NCI-H2029 (cell line): ENCODE measurements at regions not wholly inside any gene's neighbourhood (a gene's known extent, or its start where the extent isn't known, plus 50 kb on each side); places are given as distances from the start of the nearest gene placed in this dataset.
"Not testable (repeated sequence)": the region's sequence is repeated elsewhere in the genome, so short reads cannot be mapped to it uniquely, and the experiment has no call there.

Experiments
- DNase-seq: peaks from one replicate; lab custom pipeline; 2025; lab: John Stamatoyannopoulos, UW

DNA sequence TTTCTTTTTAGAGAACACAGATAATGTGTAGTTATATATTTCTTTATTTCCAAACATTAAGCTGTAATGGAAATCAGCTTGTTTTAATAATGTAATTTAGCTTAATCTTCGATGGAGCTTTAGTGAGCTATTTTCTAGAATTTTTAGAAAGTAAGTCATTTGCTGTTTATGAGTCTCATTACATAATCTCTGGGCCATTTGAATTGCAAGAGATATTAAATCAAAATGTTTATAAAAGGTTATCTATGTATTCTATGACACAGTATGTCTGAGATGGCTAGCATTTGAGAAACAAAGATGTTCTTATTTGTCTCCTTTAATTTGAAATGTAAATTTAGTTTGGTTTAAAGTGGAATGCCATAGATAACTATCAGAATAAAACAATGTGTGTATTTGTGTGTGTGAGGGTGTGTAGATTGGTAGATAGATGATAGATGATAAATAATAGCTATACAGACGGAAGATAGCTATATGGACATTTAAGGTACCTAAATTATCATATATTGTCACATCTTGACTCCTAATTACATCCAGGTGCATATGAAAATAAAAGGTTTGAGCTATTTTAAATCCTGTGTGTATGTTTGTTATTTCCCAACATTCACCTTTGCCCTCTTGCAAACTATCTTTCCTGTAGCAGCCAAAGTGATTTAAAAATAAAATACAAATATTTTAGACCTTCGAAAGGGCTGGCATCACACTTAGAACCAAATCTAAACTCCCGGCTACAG, 478.0 kb upstream of the KLF6 start:
- no peak for DNase-seq

- no peak for DNase-seq
These were observed 477.4 kb upstream of the KLF6 start for GRCh38 chr10:4262449-4262848.

GRCh38 chr10:4260483-4261124, 475.6 kb upstream of the KLF6 start:
- DNase-seq = no peak

- DNase-seq = no peak
These were observed 473.0 kb upstream of the KLF6 start for GRCh38 chr10:4257939-4258465.

DNA sequence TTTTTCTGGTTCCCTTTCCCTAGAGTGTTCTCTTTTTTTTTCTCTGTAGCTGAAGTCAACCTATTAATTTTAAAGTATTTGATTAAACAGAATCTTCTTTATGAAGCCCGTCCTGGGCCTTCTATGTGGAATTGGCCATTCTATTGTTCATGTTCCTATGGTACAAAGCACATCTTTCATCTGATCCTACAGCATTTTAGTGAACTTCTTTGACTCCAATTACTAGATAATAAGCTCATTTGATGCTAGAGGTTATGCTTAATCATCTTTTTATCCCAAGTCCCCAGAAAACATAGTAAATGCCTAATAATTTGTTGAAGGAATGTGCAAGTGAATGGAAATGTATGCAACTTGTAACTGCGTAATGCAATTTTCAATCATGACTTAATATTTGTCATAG, 472.0 kb upstream of the KLF6 start:
- DNase-seq = no peak

GRCh38 chr10:4255751-4256150, 470.7 kb upstream of the KLF6 start:
- no peak for DNase-seq

- DNase-seq = no peak
These were observed 469.3 kb upstream of the KLF6 start for GRCh38 chr10:4254101-4254994.

GRCh38 chr10:4252701-4253100, 467.7 kb upstream of the KLF6 start:
- DNase-seq = no peak

GRCh38 chr10:4250587-4250887, 465.5 kb upstream of the KLF6 start:
- no peak for DNase-seq

GRCh38 chr10:4249841-4250586, 465.0 kb upstream of the KLF6 start:
- DNase-seq = no peak

DNA sequence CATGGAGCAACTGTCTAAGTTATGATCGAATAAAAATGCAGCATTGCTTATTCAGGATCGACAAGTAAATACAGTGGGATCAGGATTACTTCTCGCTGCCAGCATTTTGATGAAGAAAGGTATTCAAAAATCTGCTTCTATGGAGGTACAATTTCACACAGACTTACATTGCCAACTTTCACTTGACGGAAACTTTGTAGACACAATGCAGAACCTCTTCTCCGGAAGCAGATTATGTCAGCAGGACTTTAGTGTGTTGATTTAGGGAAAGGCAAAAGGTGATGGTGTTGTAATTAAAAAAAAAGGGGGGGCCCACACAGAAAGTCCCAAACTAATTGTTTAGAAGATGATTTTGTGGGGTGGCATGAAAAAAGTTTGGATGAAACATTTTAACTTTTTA, 462.4 kb upstream of the KLF6 start:
- no peak for DNase-seq

GRCh38 chr10:4246881-4247358, 461.9 kb upstream of the KLF6 start:
- no peak for DNase-seq

GRCh38 chr10:4243651-4244050, 458.6 kb upstream of the KLF6 start:
- DNase-seq = no peak

DNA sequence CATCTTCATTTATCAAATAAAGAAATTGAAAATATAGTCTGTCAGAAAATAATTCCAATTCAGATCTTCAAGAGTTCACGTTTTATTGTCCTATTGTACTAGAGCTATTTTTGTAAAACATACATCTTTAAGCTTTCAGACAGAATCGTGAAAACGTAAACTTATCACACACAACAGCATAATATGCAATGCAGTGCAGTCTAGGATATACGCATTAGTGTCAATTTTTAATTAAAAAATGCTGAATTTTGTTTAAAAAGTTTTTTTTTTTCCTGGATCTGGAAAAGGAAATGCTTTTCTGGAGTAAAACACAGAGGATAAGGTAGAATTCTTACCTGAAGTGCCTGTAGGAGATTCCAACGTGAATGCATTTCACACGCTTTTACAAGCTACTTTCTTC, 458.2 kb upstream of the KLF6 start:
- DNase-seq = no peak

GRCh38 chr10:4242561-4243035, 457.6 kb upstream of the KLF6 start:
- DNase-seq = no peak

DNA sequence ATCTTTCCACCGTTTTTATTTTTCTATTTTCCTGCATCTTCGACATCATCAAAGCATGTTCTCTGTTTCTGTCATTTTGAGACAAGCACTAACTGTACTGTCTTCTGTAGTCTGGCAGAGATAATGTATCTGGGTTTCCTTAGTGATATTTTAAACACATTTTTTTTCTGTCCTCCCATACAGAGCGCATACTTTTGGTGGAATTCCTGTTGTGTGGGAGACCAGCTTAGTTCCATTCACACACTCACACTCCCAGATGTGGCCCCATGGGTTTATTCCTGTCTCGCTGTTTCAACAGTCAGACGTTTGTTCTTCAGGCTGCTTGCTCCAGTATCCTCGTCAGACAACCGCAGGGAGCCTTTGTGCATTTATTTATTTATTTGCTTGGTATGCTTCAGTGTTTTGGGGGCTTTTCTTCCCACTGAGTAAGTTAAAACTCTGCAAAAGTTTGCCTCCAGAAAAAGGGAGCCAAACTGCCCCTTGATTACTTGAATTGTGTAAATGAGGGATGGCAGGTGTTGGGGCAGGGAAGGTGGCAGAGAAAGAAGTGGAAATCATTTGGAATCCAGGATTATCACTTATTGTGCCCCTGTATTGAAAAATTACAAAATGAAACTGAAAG, 456.8 kb upstream of the KLF6 start:
- no peak for DNase-seq

- no peak for DNase-seq
These were observed 455.7 kb upstream of the KLF6 start for GRCh38 chr10:4240608-4241197.

- no peak for DNase-seq
These were observed 454.2 kb upstream of the KLF6 start for GRCh38 chr10:4239186-4239585.

DNA sequence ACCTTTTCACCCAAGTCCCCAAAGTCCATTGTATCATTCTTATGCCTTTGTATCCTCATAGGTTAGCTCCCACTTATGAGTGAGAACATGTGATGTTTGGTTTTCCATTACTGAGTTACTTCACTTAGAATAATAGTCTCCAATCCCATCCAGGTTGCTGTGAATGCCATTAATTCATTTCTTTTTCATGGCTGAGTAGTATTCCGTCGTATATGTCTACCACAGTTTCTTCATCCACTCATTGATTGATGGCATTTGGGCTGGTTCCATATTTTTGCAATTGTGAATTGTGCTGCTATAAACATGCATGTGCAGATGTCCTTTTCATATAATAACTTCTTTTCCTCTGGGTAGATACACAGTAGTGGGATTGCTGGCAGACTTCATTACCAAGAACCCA, 451.9 kb upstream of the KLF6 start:
- not testable (repeated sequence) for DNase-seq

- no peak for DNase-seq
These were observed 449.7 kb upstream of the KLF6 start for GRCh38 chr10:4234661-4235060.

- no peak for DNase-seq
These were observed 446.4 kb upstream of the KLF6 start for GRCh38 chr10:4231439-4231838.
